Endothelial cell of umbilical vein (primary cell): ENCODE measurements at regions not wholly inside any gene's neighbourhood (a gene's known extent, or its start where the extent isn't known, plus 50 kb on each side); places are given as distances from the start of the nearest gene placed in this dataset.

ENCODE experiments used
- CTCF ChIP-seq, 2 donors: IDR thresholded peaks; 1 replicate in 1 of 2; 2 replicates in 1 of 2; pipeline ENCODE4 v1.5.1; 2011; ENCODE audit warnings: low read length in 2 of 2, mild to moderate bottlenecking in 2 of 2, moderate library complexity in 2 of 2, control low read depth in 1 of 2, inconsistent platforms in 1 of 2, low read depth in 1 of 2; ENCODE audit not compliant: insufficient read depth in 1 of 2; ENCODE audit errors: extremely low read depth in 1 of 2
- POLR2A ChIP-seq: IDR thresholded peaks from 2 replicates; pipeline ENCODE4 v1.6.1; 2012; ENCODE audit warnings: low read depth, mild to moderate bottlenecking, control low read depth, low read length

DNA sequence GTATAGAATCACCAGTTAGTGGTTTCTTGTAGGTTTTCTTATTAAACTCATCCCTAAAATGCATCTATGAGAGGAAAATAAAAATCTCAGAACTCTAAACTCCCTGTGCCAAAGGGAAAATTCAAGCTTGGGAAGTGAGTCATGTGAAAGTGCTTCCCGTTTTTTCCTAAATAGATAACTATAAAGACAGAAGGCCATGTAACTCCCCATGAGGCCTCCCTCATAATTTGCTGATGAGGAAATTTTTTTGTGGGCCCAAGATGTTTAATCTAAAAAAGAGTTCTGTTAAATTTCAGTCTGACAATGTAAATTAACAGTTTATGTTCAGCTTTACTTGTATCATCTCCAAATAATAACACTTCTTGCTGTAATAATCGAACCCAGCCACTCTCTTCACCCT lies 1273.9 kb downstream of the OTOL1 start:
- TF ChIP-seq CTCF (IDR thresholded peaks at IDR 0.05; ENCODE audit: extremely low read depth in 1 of 2, insufficient read depth in 1 of 2, low read depth in 1 of 2, low read length in 2 of 2) (no peak), POLR2A (no peak)
